Mesodermal cell (in vitro differentiated cells): ENCODE measurements at regions not wholly inside any gene's neighbourhood (a gene's known extent, or its start where the extent isn't known, plus 50 kb on each side); places are given as distances from the start of the nearest gene placed in this dataset.
"Not testable (repeated sequence)": the region's sequence is repeated elsewhere in the genome, so short reads cannot be mapped to it uniquely, and the experiment has no call there.

Experiments
- H3K27ac ChIP-seq: 2 replicates; pipeline ENCODE4 v1.7.0; 2013; ENCODE audit warnings: mild to moderate bottlenecking, low read depth, low read length, moderate library complexity; ENCODE audit not compliant: severe bottlenecking
- H3K36me3 ChIP-seq: 2 replicates; pipeline ENCODE4 v1.7.1; 2013; ENCODE audit warnings: mild to moderate bottlenecking, low read length, moderate library complexity; ENCODE audit not compliant: control insufficient read depth, insufficient read depth
- H3K4me1 ChIP-seq: one replicate; pipeline ENCODE4 v1.7.1; 2013; ENCODE audit warnings: mild to moderate bottlenecking, low read length; ENCODE audit not compliant: insufficient read depth, control insufficient read depth, poor library complexity, severe bottlenecking
- H3K4me3 ChIP-seq: 2 replicates; pipeline ENCODE4 v1.7.0; 2013; ENCODE audit warnings: low read length, control low read depth, mild to moderate bottlenecking; ENCODE audit not compliant: insufficient read depth, poor library complexity, severe bottlenecking; ENCODE audit errors: extremely low read depth
- H3K9me3 ChIP-seq: 2 replicates; pipeline ENCODE4 v1.7.1; 2013; ENCODE audit warnings: mild to moderate bottlenecking, low read length, moderate library complexity; ENCODE audit not compliant: control insufficient read depth
- WGBS, 2 experiments: methylation state at CpG; one replicate each; pipeline ENCODE4 v1.1.5; 2013; ENCODE audit warnings: missing lambda C conversion rate in 2 of 2; ENCODE audit not compliant: insufficient coverage in 2 of 2; 5-methylcytosine and 5-hydroxymethylcytosine counted together

GRCh38 chr22:22118987-22119386 is 125.6 kb upstream of the VPREB1 start:
- Histone ChIP-seq H3K4me1 (no peaks in the 10 kb centered on the region), H3K36me3 (no peaks in the 10 kb centered on the region), H3K27ac (no peak overlapping the region), H3K9me3 (no peaks in the 10 kb centered on the region), H3K4me3 (no peak overlapping the region)
- WGBS, 2 experiments, result no CpG with 5 or more reads among the region's 1 CpG

- H3K27ac ChIP-seq, H3K36me3 ChIP-seq, H3K4me1 ChIP-seq, H3K4me3 ChIP-seq, H3K9me3 ChIP-seq: not testable (repeated sequence)
- 94% methylated on average over 17 to 36 of the region's 54 CpGs for WGBS, 2 experiments
These were observed 126.6 kb upstream of the VPREB1 start for GRCh38 chr22:22117864-22118544.

- not testable (repeated sequence) for H3K9me3 ChIP-seq, H3K4me1 ChIP-seq, H3K4me3 ChIP-seq, H3K27ac ChIP-seq, H3K36me3 ChIP-seq
- 93 to 95% methylated on average over 8 to 30 of the region's 44 CpGs for WGBS, 2 experiments
These were observed 127.4 kb upstream of the VPREB1 start for GRCh38 chr22:22116997-22117770.

DNA sequence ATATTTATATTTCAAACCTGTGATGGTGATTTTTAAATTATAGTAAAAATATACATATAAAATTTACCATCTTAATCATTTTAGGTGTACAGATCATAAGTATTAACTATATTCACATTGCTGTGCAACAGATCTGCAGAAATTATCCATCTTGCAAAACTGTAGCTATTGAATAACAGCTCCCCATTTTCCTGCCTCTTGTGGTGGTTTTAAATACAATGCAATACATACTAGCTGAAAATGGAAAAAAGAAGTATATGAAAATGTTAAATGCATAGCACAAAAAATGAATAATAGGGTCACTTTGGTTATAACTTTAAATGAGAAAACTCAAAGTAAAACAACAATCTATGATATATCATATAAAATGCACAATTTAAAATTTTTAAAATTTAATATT is 130.9 kb upstream of the VPREB1 start:
- peaks cover 16% of the 10 kb centered on the region for H3K4me1 ChIP-seq
- H3K36me3 ChIP-seq, result no peaks in the 10 kb centered on the region
- H3K9me3 ChIP-seq, result no peaks in the 10 kb centered on the region
- no peak overlapping the region for H3K4me3 ChIP-seq
- H3K27ac ChIP-seq, result no peak overlapping the region

DNA sequence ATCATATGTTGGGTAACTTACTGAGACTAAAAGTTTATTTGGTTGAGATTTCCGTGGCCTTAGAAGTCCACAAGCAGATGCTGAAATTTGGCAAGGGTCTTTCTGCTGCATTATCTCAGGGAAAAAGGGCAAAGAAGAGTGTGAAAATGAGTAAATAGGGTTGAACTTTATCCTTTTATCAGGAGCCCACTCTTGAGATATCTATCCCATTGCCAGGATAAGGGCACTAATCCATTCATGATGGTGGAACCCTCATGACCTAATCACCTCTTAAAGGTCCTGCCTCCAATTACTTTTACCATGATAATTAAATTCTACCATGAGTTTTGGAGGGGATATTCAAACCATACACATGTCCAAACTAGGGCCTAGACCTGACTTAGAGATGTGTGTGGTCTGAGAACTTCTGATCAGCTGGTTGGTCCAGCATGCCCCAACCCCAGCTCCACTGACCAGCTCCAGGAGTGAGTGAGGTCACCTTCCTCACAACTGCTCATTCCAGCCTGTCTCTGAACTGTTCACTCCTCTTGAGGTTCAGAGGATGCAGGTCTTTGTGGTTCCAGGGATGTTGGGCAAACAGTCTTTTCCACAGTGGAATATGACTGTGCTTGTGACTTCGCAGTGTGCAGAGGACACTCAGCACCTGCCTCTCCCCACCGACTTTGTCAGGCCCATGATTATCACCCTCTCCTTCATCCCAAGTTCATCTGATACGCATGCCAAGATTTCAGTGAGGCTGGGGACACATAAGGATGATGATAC is 130.1 kb upstream of the TOP3B start:
- H3K27ac ChIP-seq, result no peak overlapping the region
- H3K4me3 ChIP-seq, result no peak overlapping the region
- 100% methylated on average over 1 to 2 of the region's 4 CpGs for WGBS, 2 experiments
- peaks cover 16% of the 10 kb centered on the region for H3K4me1 ChIP-seq
- H3K36me3 ChIP-seq, result no peaks in the 10 kb centered on the region
- H3K9me3 ChIP-seq, result no peaks in the 10 kb centered on the region

- H3K9me3 ChIP-seq, result no peaks in the 10 kb centered on the region
- no peak overlapping the region for H3K4me3 ChIP-seq
- H3K4me1 ChIP-seq, result peaks cover 16% of the 10 kb centered on the region
- no peaks in the 10 kb centered on the region for H3K36me3 ChIP-seq
- WGBS, 2 experiments, result 85 to 95% methylated on average over 2 of the region's 2 CpGs
- H3K27ac ChIP-seq, result no peak overlapping the region
These were observed 129.4 kb upstream of the TOP3B start for GRCh38 chr22:22111983-22112382.

GRCh38 chr22:22111267-22111751 is 128.7 kb upstream of the TOP3B start:
- Histone ChIP-seq H3K36me3 (no peaks in the 10 kb centered on the region), H3K27ac (peak overlapping the region; percentile 79), H3K4me1 (peaks cover 16% of the 10 kb centered on the region), H3K4me3 (no peak overlapping the region), H3K9me3 (no peaks in the 10 kb centered on the region)
- WGBS, 2 experiments, result 23 to 46% methylated on average over 3 to 4 of the region's 4 CpGs

- Histone ChIP-seq H3K9me3 (no peaks in the 10 kb centered on the region), H3K4me1 (peaks cover 16% of the 10 kb centered on the region), H3K27ac (peak overlapping the region; percentile 79), H3K36me3 (no peaks in the 10 kb centered on the region), H3K4me3 (no peak overlapping the region)
- 0 to 60% methylated on average over 1 of the region's 7 CpGs for WGBS, 2 experiments
These were observed 128.1 kb upstream of the TOP3B start for GRCh38 chr22:22110548-22111266.

DNA sequence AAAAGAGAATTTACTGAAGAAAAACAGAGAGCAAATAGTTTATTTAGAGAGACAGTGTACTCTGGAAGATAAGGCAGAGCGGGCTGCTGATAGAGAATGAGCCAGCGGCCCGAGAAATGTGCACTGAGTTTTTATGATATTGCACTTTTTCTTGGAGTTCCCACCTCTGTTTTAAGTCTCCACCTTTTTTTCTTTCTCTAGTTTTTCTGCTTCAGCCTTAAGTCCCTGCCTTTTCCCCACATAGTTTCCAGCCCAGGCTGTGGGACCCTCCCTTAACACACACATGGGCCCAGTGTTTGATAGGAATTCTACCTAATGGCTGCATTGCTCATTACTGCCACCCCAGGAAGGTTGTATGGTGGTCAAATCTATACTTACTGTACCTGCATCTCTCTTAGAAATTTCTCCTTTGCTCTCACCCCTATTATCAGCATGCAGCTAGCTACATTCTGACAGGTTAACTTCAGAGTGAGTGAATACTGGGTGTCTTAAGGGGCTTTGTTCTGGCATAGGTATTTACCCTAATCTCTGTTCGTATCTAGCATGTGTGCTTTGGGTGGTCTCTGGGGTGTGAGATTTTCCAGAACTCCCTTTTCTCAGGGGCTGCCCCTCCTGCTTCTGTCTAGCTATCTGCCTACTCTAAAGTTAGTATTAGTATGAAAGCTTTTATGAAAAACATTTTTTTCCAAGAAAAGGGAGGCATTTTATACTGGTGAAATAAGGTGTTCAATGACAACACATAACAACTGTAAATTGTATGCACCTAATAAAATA is 127.3 kb upstream of the TOP3B start:
- no peak overlapping the region for H3K4me3 ChIP-seq
- H3K9me3 ChIP-seq, result no peaks in the 10 kb centered on the region
- H3K4me1 ChIP-seq, result peaks cover 16% of the 10 kb centered on the region
- H3K36me3 ChIP-seq, result no peaks in the 10 kb centered on the region
- 97 to 100% methylated on average over 3 of the region's 4 CpGs for WGBS, 2 experiments
- no peak overlapping the region for H3K27ac ChIP-seq

DNA sequence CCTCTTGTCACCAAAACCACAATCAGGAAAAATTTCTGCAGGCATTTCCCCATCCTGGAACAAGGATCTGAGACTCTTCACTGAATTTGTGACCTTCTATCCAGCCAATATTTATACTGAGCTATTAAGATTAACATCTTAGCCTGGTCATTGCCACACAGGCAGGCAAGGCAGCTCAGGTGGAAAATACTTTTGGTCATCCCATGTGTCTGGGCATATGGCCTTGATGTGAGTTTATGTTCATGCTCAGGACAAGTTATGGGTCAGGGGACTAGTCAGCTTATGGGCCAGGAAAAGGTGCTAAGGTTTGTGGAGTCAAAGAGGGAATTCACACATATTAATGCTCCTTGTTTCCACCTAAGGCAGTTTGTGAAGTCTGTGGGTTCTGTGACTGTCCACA is 124.3 kb upstream of the TOP3B start:
- no peak overlapping the region for H3K4me3 ChIP-seq
- no peaks in the 10 kb centered on the region for H3K36me3 ChIP-seq
- H3K4me1 ChIP-seq, result peaks cover 16% of the 10 kb centered on the region
- H3K27ac ChIP-seq, result no peak overlapping the region
- H3K9me3 ChIP-seq, result no peaks in the 10 kb centered on the region
